Neural progenitor cell (in vitro differentiated cells): ENCODE measurements at regions not wholly inside any gene's neighbourhood (a gene's known extent, or its start where the extent isn't known, plus 50 kb on each side); places are given as distances from the start of the nearest gene placed in this dataset.

Source experiments
- EZH2 ChIP-seq: fragments of 200-600 bp; sonication (generic); IDR thresholded peaks from 2 replicates; pipeline ENCODE4 v1.6.1; 2017; ENCODE audit warnings: antibody characterized with exemption, mild to moderate bottlenecking, moderate library complexity
- TF ChIP-seq, protein P1 (sequence below): fragments of 200-600 bp; sonication (generic); IDR thresholded peaks from 2 replicates; pipeline ENCODE4 v1.5.1; 2017; ENCODE audit warnings: antibody characterized with exemption, mild to moderate bottlenecking

DNA sequence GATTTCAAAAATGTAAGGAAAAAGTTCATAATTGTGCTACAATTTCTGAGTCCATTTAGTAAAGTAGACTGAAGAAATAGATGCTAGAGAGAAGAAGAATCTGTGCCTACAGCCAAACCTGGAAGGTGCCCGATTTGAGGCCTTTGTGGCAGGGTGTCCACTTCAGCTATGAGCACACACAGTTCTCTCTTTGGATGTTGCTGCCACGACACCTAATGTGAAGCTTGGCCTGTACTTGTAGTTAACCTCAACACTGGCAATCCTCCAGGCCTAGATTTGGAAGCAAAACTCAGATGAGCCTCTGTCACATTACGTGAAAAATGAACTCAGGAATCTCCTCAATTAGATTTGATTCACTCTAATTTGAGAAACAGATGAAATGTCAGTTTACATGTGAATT, 90.1 kb upstream of the LRP1B start:
- TF ChIP-seq, protein P1, sequence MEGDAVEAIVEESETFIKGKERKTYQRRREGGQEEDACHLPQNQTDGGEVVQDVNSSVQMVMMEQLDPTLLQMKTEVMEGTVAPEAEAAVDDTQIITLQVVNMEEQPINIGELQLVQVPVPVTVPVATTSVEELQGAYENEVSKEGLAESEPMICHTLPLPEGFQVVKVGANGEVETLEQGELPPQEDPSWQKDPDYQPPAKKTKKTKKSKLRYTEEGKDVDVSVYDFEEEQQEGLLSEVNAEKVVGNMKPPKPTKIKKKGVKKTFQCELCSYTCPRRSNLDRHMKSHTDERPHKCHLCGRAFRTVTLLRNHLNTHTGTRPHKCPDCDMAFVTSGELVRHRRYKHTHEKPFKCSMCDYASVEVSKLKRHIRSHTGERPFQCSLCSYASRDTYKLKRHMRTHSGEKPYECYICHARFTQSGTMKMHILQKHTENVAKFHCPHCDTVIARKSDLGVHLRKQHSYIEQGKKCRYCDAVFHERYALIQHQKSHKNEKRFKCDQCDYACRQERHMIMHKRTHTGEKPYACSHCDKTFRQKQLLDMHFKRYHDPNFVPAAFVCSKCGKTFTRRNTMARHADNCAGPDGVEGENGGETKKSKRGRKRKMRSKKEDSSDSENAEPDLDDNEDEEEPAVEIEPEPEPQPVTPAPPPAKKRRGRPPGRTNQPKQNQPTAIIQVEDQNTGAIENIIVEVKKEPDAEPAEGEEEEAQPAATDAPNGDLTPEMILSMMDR = no peak
- TF ChIP-seq EZH2 = no peak
